PC-3 (cell line): ENCODE measurements at regions not wholly inside any gene's neighbourhood (a gene's known extent, or its start where the extent isn't known, plus 50 kb on each side); places are given as distances from the start of the nearest gene placed in this dataset.

Source experiments
- CTCF ChIP-seq: fragments of 300-600 bp; sonication (generic); conservative IDR thresholded peaks from 2 replicates; pipeline ENCODE4 v1.5.1; 2017; ENCODE audit warnings: antibody characterized with exemption, low read depth, mild to moderate bottlenecking, low read length
- EZH2 ChIP-seq: fragments of 300-600 bp; sonication (generic); IDR thresholded peaks from one replicate; pipeline ENCODE4 v1.6.1; 2017; ENCODE audit warnings: antibody characterized with exemption, mild to moderate bottlenecking, low read length; ENCODE audit not compliant: unreplicated experiment

- TF ChIP-seq CTCF (no peak), EZH2 (no peak)
Measured at GRCh38 chr3:191695815-191696153, 234.8 kb downstream of the PYDC2 start.
